Stimulated activated CD8-positive, alpha-beta memory T cell treated with anti-CD3 and anti-CD28 coated beads, Interleukin-2, amount 100 ng/mL, for 48 hours (primary cell): ENCODE measurements at regions not wholly inside any gene's neighbourhood (a gene's known extent, or its start where the extent isn't known, plus 50 kb on each side); places are given as distances from the start of the nearest gene placed in this dataset.

Source experiments
- DNase-seq, 2 donors: peaks; one replicate each; pipeline ENCODE4 v3.0.0-alpha.2; 2020; ENCODE audit warnings: low read depth in 2 of 2

GRCh38 chr6:129778793-129779192 lies 68.8 kb upstream of the ARHGAP18 start:
- no peak for DNase-seq

GRCh38 chr6:129777371-129777770 lies 67.4 kb upstream of the ARHGAP18 start:
- no peak for DNase-seq

GRCh38 chr6:129776542-129777330 lies 66.8 kb upstream of the ARHGAP18 start:
- DNase-seq, result no peak

GRCh38 chr6:129774697-129775447 lies 64.9 kb upstream of the ARHGAP18 start:
- peak in 1 of 2 donors; percentile 35 for DNase-seq

- no peak for DNase-seq
Observed at GRCh38 chr6:129773304-129773703, 63.3 kb upstream of the ARHGAP18 start.

GRCh38 chr6:129771678-129772077 lies 61.7 kb upstream of the ARHGAP18 start:
- no peak for DNase-seq

- no peak for DNase-seq
Observed at GRCh38 chr6:129767776-129768485, 58.0 kb upstream of the ARHGAP18 start.

GRCh38 chr6:129766959-129767728 lies 57.2 kb upstream of the ARHGAP18 start:
- peak; percentile 32 to 48 for DNase-seq

GRCh38 chr6:129764761-129765407 lies 54.9 kb upstream of the ARHGAP18 start:
- DNase-seq, result no peak

- no peak for DNase-seq
Observed at GRCh38 chr6:129759796-129760605, 50.0 kb upstream of the ARHGAP18 start.
